Tibial artery (tissue), 4 donors: ENCODE measurements at regions not wholly inside any gene's neighbourhood (a gene's known extent, or its start where the extent isn't known, plus 50 kb on each side); places are given as distances from the start of the nearest gene placed in this dataset.

Experiments used
- DNase-seq, 2 donors: peaks; one replicate each; pipeline ENCODE4 v3.0.0-alpha.2; 2019
- H3K27ac ChIP-seq, 2 donors: fragments of 200-600 bp; sonication (generic) in 1 of 2; 1 replicate in 1 of 2; 2 replicates in 1 of 2; pipeline ENCODE4 v1.5.1; 2018 to 2019; ENCODE audit warnings: mild to moderate bottlenecking in 1 of 2
- H3K27me3 ChIP-seq, 2 donors: fragments of 200-600 bp; sonication (generic) in 1 of 2; one replicate each; pipeline versions ENCODE4 v1.5.1 to v1.6.0; 2016 to 2019
- H3K36me3 ChIP-seq, 3 donors: fragments of 200-600 bp; sonication (generic) in 2 of 3; one replicate each; pipeline ENCODE4 v1.5.1; 2016 to 2019; ENCODE audit warnings: mild to moderate bottlenecking in 2 of 3
- H3K4me1 ChIP-seq, 4 donors: fragments of 200-600 bp; sonication (generic) in 2 of 4; 1 replicate in 3 of 4; 2 replicates in 1 of 4; pipeline ENCODE4 v1.5.1; 2016 to 2019
- H3K4me3 ChIP-seq, 2 donors: fragments of 200-600 bp; sonication (generic) in 1 of 2; 1 replicate in 1 of 2; 2 replicates in 1 of 2; pipeline ENCODE4 v1.5.1; 2018 to 2019; ENCODE audit warnings: mild to moderate bottlenecking in 2 of 2
- H3K9me3 ChIP-seq, 3 donors: fragments of 200-600 bp; sonication (generic) in 1 of 3; one replicate each; pipeline ENCODE4 v1.5.1; 2016 to 2019
- intact Hi-C: fragments of 100-400 bp; cut with DNase I; formaldehyde crosslinking; loops from one replicate; pipeline ENCODE4 v1.15.0; 2023; ENCODE audit warnings: low total_unique reads
- TF ChIP-seq, protein P1 (sequence below), 2 experiments: fragments of 200-600 bp in 1 of 2; fragments of 450-650 bp in 1 of 2; IDR thresholded peaks; one replicate each; pipeline ENCODE4 v1.5.1; 2017 to 2019; ENCODE audit warnings: antibody characterized with exemption in 2 of 2, mild to moderate bottlenecking in 1 of 2, moderate library complexity in 1 of 2

DNA sequence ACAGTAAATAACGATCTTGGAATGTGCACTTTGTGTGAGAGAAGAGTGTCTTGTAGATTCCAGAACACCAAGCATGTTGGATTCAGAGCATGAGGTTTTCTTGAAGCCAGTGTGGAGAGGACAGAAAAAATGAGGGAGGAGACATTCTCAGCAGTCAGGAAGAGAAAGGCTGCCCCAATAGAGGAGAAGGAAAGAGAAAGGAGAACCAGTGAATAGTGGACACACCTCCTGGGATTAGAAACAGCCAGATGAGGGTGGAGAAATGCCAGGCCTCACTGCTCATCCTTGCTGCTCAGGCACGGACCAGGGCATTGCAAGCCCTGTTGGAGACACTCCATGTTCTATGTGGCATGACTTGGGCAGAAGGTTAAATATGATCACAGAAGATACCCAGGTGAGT lies 69.0 kb upstream of the KAZN start:
- no peaks in the 10 kb centered on the region for H3K36me3 ChIP-seq
- H3K27me3 ChIP-seq, result peaks cover 0 to 9% of the 10 kb centered on the region in 2 donors
- no peaks in the 10 kb centered on the region for H3K4me1 ChIP-seq
- no peaks in the 10 kb centered on the region for H3K9me3 ChIP-seq
- no peak for DNase-seq
- intact Hi-C loops, result no loop called here
- H3K27ac ChIP-seq, result no peak overlapping the region
- no peak overlapping the region for H3K4me3 ChIP-seq
- TF ChIP-seq, protein P1, sequence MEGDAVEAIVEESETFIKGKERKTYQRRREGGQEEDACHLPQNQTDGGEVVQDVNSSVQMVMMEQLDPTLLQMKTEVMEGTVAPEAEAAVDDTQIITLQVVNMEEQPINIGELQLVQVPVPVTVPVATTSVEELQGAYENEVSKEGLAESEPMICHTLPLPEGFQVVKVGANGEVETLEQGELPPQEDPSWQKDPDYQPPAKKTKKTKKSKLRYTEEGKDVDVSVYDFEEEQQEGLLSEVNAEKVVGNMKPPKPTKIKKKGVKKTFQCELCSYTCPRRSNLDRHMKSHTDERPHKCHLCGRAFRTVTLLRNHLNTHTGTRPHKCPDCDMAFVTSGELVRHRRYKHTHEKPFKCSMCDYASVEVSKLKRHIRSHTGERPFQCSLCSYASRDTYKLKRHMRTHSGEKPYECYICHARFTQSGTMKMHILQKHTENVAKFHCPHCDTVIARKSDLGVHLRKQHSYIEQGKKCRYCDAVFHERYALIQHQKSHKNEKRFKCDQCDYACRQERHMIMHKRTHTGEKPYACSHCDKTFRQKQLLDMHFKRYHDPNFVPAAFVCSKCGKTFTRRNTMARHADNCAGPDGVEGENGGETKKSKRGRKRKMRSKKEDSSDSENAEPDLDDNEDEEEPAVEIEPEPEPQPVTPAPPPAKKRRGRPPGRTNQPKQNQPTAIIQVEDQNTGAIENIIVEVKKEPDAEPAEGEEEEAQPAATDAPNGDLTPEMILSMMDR (IDR thresholded peaks at IDR 0.05), result no peak

DNA sequence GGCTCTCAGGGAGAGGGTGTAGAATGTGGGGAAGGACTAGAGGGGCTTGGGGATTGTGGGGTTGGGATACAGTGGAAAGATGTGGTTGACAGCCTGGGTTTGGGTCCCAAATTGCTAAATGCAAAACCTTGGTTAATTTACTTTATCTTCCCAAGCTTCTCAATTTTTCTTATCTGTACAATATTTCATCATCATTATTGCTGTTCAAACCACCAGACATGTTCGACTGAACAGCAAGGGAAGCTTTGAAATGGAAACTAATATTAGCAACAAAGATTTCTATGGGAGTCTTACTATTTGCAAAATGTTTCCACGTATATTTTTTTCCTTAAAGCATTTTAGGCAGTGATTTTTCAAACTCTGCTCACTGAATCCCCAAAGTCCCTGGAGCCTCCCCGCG lies 67.0 kb upstream of the KAZN start:
- Histone ChIP-seq H3K36me3 (no peaks in the 10 kb centered on the region), H3K27me3 (peaks cover 0 to 9% of the 10 kb centered on the region in 2 donors), H3K9me3 (no peaks in the 10 kb centered on the region), H3K4me3 (no peak overlapping the region), H3K27ac (no peak overlapping the region), H3K4me1 (no peaks in the 10 kb centered on the region)
- intact Hi-C loops, result no loop called here
- no peak for DNase-seq
- TF ChIP-seq, protein P1 (IDR thresholded peaks at IDR 0.05), result no peak

DNA sequence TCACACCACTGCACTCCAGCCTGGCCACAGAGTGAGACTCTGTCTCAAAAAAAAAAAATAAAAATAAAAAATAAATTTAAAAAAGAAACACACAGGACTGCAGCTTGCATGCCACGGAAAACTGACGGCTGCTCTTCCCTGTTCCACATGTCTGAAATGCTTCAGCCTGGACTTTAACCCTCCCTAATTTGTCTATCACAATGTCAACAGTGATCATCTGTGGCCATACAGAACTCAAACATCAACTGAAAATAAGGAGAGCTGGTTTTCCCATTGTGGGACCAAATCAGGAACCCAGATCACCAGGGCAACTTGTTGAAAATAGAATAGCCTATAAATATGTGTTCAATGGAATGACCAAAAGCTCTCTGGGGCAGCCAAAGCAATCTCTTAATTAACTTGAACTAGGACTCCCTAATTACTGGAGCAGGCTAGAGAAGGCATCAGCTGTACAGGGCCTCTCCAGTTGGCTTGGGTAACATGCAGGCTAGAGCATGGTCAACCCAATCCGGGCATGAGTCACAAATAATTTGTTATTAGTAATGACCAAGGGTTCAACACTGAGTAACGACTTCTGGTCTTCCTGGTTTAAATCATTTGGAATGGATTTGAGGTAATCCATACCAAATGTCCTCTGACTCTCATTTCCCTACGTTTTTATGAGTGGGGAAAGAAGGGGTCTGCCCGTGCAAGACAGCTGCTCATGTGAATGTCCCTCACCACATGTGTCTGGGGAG lies 62.7 kb upstream of the KAZN start:
- intact Hi-C loops, result no loop called here
- Histone ChIP-seq H3K36me3 (no peaks in the 10 kb centered on the region), H3K9me3 (no peaks in the 10 kb centered on the region), H3K27ac (no peak overlapping the region), H3K27me3 (peaks cover 0 to 4% of the 10 kb centered on the region in 2 donors), H3K4me3 (no peak overlapping the region), H3K4me1 (no peaks in the 10 kb centered on the region)
- DNase-seq, result no peak
- TF ChIP-seq, protein P1 (IDR thresholded peaks at IDR 0.05), result no peak

DNA sequence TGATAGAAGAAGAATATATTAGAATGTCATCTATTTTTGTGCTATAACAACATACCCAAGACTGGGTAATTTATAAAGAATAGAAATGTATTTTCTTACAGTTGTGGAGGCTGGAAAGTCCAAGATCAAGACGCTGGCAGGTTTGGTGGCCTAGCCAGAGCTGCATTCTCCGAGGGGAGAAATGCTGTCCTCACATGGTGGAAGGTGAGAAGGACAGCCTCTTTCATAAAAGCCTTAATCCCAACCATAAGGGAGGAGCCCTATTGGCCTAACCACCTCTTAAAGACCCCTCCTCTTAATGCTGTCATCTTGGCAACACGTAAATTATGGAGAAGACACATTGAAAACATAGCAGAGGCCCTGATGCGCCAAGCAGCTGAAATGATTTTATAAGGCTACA lies 60.1 kb upstream of the KAZN start:
- no peak for DNase-seq
- Histone ChIP-seq H3K27ac (no peak overlapping the region), H3K9me3 (no peaks in the 10 kb centered on the region), H3K36me3 (no peaks in the 10 kb centered on the region), H3K4me1 (no peaks in the 10 kb centered on the region), H3K27me3 (peaks cover 0 to 16% of the 10 kb centered on the region in 2 donors), H3K4me3 (no peak overlapping the region)
- TF ChIP-seq, protein P1 (IDR thresholded peaks at IDR 0.05), result no peak
- intact Hi-C loops, result no loop called here

DNA sequence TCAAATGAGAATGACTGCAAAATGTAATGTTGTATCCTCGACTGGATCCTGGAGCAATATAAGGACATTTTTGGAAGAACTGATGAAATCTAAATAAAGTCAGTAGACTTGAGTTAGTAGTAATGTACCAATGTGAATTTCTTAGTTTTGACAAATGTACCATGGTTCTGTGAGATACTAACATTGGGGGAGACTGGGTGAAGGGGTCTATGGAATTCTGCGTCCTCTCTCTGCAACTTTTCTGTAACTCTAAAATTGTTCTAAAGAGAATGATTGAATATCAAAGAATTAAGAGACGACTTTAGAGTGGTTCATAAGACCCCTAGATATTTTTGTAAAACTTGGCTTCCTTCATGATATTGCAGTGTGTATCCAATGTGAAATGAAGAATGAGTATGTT lies 59.2 kb upstream of the KAZN start:
- H3K27ac ChIP-seq, result no peak overlapping the region
- no peaks in the 10 kb centered on the region for H3K36me3 ChIP-seq
- no peak for DNase-seq
- peaks cover 0 to 16% of the 10 kb centered on the region in 2 donors for H3K27me3 ChIP-seq
- no peaks in the 10 kb centered on the region for H3K4me1 ChIP-seq
- no peak overlapping the region for H3K4me3 ChIP-seq
- no peaks in the 10 kb centered on the region for H3K9me3 ChIP-seq
- TF ChIP-seq, protein P1 (IDR thresholded peaks at IDR 0.05), result no peak
- intact Hi-C loops, result no loop called here
